NCI-H774 (cell line): ENCODE measurements at regions not wholly inside any gene's neighbourhood (a gene's known extent, or its start where the extent isn't known, plus 50 kb on each side); places are given as distances from the start of the nearest gene placed in this dataset.
"Not testable (repeated sequence)": the region's sequence is repeated elsewhere in the genome, so short reads cannot be mapped to it uniquely, and the experiment has no call there.

Source experiments
- DNase-seq: peaks from one replicate; lab custom pipeline; 2025; lab: John Stamatoyannopoulos, UW

GRCh38 chr7:145919712-145920111 lies 196.9 kb upstream of the CNTNAP2 start:
- no peak for DNase-seq

- no peak for DNase-seq
Observed at GRCh38 chr7:145916776-145917175, 199.8 kb upstream of the CNTNAP2 start.

DNA sequence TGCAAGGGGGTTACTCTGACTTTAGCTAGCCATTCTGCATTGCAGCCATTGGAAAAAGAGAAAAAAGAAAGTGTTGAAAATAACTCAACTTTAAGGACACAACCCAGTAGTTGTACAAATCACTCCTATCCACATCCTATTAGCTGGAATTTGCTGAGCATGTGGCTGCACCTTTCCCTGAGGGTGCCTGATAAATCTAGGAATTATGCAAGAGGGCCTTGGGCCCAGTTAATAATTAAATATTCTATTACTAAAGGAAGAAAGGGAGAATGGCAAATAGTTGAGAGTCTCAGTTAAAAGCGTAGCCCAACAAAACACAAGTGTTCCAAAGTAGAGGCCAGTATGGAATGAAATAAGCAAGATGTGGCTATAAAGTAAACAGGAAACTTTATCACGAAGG lies 200.9 kb upstream of the CNTNAP2 start:
- no peak for DNase-seq

GRCh38 chr7:145909991-145910513 lies 206.5 kb upstream of the CNTNAP2 start:
- DNase-seq, result no peak

GRCh38 chr7:145903658-145904057 lies 212.9 kb upstream of the CNTNAP2 start:
- DNase-seq, result no peak

DNA sequence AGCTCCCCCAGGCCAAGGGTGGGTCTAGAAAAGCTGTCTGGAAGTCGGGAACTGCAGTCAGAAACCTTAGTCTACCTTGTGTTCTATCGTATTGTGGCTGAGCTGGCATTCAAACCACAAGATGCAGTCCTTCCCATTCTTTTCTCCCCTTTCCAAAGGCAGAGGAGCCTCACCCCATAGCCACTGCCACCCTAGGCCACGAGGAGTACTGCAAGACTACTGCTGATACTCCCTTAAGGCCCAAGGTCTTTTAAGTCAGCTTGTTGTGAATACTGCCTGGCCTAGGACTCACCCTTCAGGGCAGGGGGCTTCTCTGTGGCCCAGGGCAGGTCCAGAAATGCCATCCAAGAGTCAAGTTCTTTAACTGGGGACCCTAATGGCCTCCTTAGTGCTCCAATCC lies 214.5 kb upstream of the CNTNAP2 start:
- no peak for DNase-seq

DNA sequence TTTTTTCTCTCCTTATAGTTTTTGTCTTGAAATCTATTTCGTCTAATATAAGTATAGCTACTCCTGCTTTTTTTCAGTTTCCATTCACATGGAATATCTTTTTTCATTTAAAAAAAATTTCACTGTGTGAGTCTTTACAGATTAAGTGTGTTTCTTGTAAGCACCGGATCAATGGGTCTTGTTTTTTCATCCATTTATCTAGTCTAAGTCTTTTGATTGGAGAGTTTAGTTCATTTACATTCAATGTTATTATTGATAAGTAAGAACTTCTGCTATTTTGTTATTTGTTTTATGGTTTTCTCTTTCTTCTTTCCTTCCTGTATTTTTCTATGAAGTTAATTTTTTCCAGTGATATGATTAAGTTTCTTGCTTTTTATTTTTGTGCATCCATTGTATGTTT lies 216.7 kb upstream of the CNTNAP2 start:
- no peak for DNase-seq

GRCh38 chr7:145893925-145894535 lies 222.6 kb upstream of the CNTNAP2 start:
- DNase-seq, result no peak

DNA sequence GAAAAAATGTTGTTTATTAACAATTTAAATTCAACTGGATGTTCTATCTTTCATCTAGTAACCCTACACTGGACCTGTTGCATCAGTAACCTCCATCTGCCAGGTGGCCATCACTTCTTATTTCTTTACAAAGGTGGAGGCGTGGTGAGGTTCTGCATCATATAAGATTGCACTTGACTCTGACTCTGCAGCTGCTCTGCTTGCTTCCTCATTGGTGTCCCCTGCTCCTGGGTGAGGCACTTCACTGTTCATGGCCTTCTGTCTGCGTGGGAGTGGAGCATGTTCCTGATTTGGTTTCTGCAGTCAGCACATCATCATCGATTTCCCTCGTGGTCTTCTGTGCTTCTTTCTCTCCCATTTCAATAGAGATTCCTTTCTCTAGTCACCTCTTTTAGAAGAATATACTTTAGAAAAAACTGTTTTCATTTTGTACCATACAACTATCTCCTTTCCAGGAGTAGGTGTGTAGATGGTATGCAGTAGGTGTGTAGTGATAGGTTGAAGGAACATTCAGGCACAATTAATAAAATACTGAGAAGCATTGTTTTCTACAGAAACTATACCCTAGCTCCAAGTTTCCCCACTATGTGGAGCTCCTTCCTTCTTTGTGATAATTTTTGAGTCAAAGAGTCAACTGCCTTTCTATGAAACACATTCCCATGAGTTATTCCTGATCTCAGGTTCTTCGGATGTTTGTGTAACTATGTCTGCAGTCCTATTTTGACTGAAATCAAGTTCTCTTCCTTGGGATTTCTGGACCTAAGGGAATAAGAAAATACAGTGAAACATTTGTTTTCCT lies 231.7 kb upstream of the CNTNAP2 start:
- DNase-seq, result no peak

- DNase-seq, result no peak
Observed at GRCh38 chr7:145876376-145876775, 240.2 kb upstream of the CNTNAP2 start.

DNA sequence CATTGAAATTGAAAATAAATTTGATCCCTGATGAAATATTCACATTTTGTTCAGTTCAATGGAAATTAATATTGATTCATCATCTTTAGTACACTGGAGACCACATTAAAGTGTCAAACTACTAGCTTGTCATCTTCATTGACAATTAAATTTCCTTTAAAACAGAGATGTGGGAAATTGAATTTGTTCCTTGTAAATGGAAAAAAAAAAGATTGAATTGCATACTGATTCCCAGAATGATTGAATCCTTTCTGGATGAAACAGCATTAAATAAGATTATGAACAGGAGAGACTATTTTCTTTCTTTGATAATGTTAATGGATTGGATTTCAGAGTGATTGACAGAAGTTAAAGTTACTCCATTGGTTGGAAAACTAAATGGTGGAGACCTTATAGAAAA lies 241.3 kb upstream of the CNTNAP2 start:
- DNase-seq, result no peak

DNA sequence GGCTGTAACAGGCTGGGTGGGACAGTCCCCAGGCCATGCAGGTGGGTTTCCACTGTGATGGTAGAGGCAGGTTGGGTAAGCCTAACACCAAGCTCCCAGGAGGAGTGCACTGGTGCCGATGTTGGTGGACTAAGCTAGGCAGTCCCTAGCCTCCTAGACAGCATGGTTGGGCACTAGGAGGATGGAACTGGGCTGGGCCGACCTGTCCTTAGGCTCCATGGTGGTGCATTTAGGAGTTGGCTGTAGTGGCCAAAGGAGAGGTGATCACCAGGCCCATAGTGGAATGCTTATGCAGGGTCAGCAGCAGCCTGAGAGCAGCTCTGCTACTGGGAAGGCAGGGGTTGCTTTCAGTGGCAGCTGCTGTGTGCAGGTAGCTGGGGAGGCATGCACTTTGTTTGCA lies 247.7 kb upstream of the CNTNAP2 start:
- no peak for DNase-seq

DNA sequence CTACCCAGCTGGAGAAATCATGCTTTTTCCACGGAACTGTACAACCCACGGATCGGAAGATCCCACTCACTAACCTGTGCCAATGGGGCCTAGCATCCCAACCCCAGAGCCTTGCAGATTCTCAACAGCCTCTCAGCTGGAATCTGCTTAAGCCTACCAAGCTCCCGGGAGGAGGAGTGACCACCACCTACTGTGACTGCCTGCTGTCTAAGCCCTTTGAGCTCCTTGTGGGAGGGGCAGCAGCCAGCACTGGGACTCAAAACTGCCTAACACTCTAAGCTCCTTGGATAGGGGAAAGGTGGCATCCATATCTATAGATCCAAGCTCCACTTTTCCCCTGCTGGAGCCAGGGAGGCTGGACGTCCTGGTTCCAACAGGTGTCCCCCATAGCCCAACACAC lies 254.4 kb upstream of the CNTNAP2 start:
- no peak for DNase-seq

GRCh38 chr7:145860809-145861208 lies 255.8 kb upstream of the CNTNAP2 start:
- no peak for DNase-seq

DNA sequence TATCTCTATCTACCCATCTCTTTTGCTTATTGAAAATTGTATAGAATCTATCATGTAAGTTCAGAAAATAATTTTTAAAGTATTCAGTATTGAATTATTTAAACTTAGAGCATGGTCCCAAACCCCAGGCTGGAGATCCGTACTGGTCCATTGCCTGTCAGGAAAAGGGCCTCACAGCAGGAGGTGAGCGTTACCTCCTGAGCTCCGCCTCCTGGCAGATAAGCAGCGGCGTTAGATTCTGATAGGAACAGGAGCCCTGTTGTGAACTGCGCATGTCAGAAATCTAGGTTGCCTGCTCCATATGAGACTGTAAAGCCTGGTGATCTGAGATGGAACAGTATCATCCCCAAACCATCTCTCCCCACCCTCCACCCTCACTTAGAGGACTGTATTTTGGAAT lies 266.0 kb upstream of the CNTNAP2 start:
- no peak for DNase-seq

- DNase-seq, result no peak
Observed at GRCh38 chr7:145848691-145849090, 267.9 kb upstream of the CNTNAP2 start.

GRCh38 chr7:145845345-145845744 lies 271.3 kb upstream of the CNTNAP2 start:
- no peak for DNase-seq

- no peak for DNase-seq
Observed at GRCh38 chr7:145839814-145840213, 276.8 kb upstream of the CNTNAP2 start.

GRCh38 chr7:145831616-145832206 lies 284.9 kb upstream of the CNTNAP2 start:
- DNase-seq, result no peak

DNA sequence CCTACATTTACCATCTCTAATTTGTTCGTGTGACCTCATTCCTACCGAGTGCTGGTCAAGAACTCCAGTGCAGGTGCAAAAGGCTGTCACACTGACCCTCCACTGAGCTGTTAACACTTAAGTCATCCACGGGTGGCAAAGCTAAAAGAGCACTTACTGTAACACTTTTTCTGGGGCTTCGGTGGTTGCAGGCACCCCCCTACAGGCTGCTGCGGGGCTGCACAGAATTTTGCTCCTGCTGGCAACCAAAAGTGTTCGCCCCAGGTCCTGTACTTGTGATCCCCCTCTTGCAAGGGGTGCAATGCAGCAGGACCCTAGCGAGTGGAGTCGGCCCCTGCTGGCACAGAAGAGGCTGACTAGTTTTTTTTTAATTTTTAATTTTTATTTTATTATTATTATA lies 298.9 kb upstream of the CNTNAP2 start:
- no peak for DNase-seq

- DNase-seq, result no peak
Observed at GRCh38 chr7:145812218-145812617, 304.4 kb upstream of the CNTNAP2 start.

DNA sequence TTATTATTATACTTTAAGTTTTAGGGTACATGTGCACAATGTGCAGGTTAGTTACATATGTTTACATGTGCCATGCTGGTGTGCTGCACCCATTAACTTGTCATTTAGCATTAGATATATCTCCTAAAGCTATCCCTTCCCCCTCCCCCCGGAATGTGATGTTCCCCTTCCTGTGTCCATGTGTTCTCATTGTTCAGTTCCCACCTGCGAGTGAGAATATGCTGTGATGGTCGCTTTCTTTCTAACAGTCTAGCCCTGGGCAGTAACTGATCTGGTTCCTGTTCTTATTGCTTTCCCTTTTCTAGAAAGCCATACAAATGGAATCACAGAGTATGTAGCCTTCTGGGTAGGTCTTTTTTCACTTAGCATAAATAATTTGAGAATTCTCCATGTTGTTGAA lies 311.1 kb upstream of the CNTNAP2 start:
- DNase-seq, result not testable (repeated sequence)

DNA sequence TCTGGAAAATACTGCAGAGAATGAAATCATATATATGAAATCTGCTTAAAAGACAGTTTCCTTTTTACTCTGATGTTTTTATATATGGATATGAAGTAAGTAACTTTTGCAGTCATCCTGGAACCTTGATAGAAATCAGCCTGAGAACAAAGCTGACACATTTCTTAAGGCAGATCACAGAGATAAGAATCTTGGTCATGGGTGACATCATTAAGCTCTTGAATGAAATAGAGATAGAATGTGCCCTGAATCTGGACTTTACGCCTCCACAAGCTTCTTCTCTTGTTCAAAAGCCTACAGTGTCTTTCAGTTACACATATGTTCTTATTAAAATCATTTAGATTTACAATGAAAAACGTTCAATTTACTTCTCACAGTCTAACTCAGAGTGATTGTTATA lies 319.1 kb upstream of the CNTNAP2 start:
- DNase-seq, result no peak
